H1 (cell line): ENCODE measurements at regions not wholly inside any gene's neighbourhood (a gene's known extent, or its start where the extent isn't known, plus 50 kb on each side); places are given as distances from the start of the nearest gene placed in this dataset.

Experiments
- CTCF ChIA-PET: fragments of 300-600 bp; sonication (Branson Sonifier 250); formaldehyde crosslinking; loops from one replicate; lab custom pipeline; 2021; ENCODE audit not compliant: partially characterized antibody; lab: Charles Lee
- POLR2A ChIA-PET: fragments of 300-600 bp; sonication (Branson Sonifier 250); formaldehyde crosslinking; loops from one replicate; lab custom pipeline; 2021; ENCODE audit warnings: inconsistent platforms; ENCODE audit not compliant: partially characterized antibody; lab: Charles Lee
- DNase-seq, 2 experiments: peaks; one replicate each; pipeline versions ENCODE4 v3.0.0 to v3.0.0-alpha.2; 2010 to 2022; ENCODE audit warnings: low spot score in 2 of 2, low read depth in 1 of 2, mixed read lengths in 1 of 2
- FAIRE-seq: peaks from 2 replicates; lab custom pipeline; 2011; peaks lifted over from hg19 to GRCh38; lab: Jason Lieb, UNC
- H2AFZ ChIP-seq: 2 replicates; pipeline ENCODE4 v1.8.1; 2012; ENCODE audit warnings: low read length, inconsistent platforms
- H2AK5ac ChIP-seq: 2 replicates; pipeline ENCODE4 v1.6.1; 2013; ENCODE audit warnings: low read depth, low read length
- H2BK120ac ChIP-seq: replicated peaks from 2 replicates; pipeline ENCODE3; 2013; ENCODE audit warnings: low read depth, low read length, inconsistent platforms
- H2BK12ac ChIP-seq: 2 replicates; pipeline ENCODE4 v1.6.1; 2013; ENCODE audit warnings: low read depth, low read length
- H2BK15ac ChIP-seq: 2 replicates; pipeline ENCODE4 v1.6.1; 2013; ENCODE audit warnings: low read length
- H2BK20ac ChIP-seq: 2 replicates; pipeline ENCODE4 v1.6.1; 2013; ENCODE audit warnings: low read length
- H2BK5ac ChIP-seq: 2 replicates; pipeline ENCODE4 v1.6.1; 2013; ENCODE audit warnings: low read depth, low read length
- H3K14ac ChIP-seq: 2 replicates; pipeline ENCODE4 v1.6.1; 2013; ENCODE audit warnings: inconsistent platforms; ENCODE audit not compliant: insufficient read length
- H3K18ac ChIP-seq: 2 replicates; pipeline ENCODE4 v1.6.1; 2013; ENCODE audit warnings: low read length; ENCODE audit errors: extremely low read depth
- H3K23ac ChIP-seq: 2 replicates; pipeline ENCODE4 v1.6.1; 2013; ENCODE audit warnings: inconsistent platforms; ENCODE audit not compliant: insufficient read length
- H3K23me2 ChIP-seq: 2 replicates; pipeline ENCODE4 v1.6.1; 2013; ENCODE audit warnings: low read depth, low read length
- H3K27ac ChIP-seq: 2 replicates; pipeline ENCODE4 v1.6.1; 2011; ENCODE audit warnings: low read depth, low read length, inconsistent platforms
- H3K27me3 ChIP-seq, 4 experiments: replicated peaks in 1 of 4; 1 replicate in 1 of 4; 2 replicates in 3 of 4; pipeline versions ENCODE4 v1.6.1 to v1.8.1; 2011 to 2013; ENCODE audit warnings: low read length in 3 of 4, mild to moderate bottlenecking in 3 of 4, inconsistent platforms in 2 of 4, mixed read lengths in 2 of 4, moderate library complexity in 1 of 4; ENCODE audit not compliant: control insufficient read depth in 3 of 4, insufficient read depth in 3 of 4; ENCODE audit errors: extremely low read depth in 1 of 4
- H3K36me3 ChIP-seq, 4 experiments: 2 replicates each; pipeline versions ENCODE4 v1.6.1 to v1.8.1; 2011 to 2013; ENCODE audit warnings: mild to moderate bottlenecking in 4 of 4, low read length in 3 of 4, moderate library complexity in 2 of 4, control low read depth in 1 of 4, inconsistent platforms in 1 of 4; ENCODE audit not compliant: insufficient read depth in 4 of 4, control insufficient read depth in 2 of 4
- H3K4ac ChIP-seq: replicated peaks from 2 replicates; pipeline ENCODE3; 2013; ENCODE audit warnings: low read length, low read depth, mixed read lengths, inconsistent platforms; ENCODE audit not compliant: insufficient read length
- H3K4me1 ChIP-seq, 4 experiments: replicated peaks in 1 of 4; 1 replicate in 1 of 4; 2 replicates in 3 of 4; pipeline versions ENCODE4 v1.6.1 to v1.8.1; 2011 to 2013; ENCODE audit warnings: low read length in 3 of 4, inconsistent platforms in 2 of 4, mixed read lengths in 1 of 4; ENCODE audit not compliant: insufficient read depth in 4 of 4, control insufficient read depth in 3 of 4
- H3K4me2 ChIP-seq, 2 experiments: 2 replicates each; pipeline versions ENCODE4 v1.6.1 to v1.8.1; 2011 to 2013; ENCODE audit warnings: low read depth in 2 of 2, low read length in 2 of 2, control low read depth in 1 of 2, inconsistent platforms in 1 of 2, mild to moderate bottlenecking in 1 of 2; ENCODE audit not compliant: insufficient read depth in 1 of 2
- H3K4me3 ChIP-seq, 4 experiments: fragments of 200-600, 300-600 bp in 1 of 4; sonication (generic), shearing (Covaris generic), sonication (Bioruptor Twin) in 1 of 4; 2 replicates each; pipeline versions ENCODE4 v1.5.1 to v1.8.1; 2011 to 2016; ENCODE audit warnings: low read length in 4 of 4, low read depth in 3 of 4, control low read depth in 2 of 4, inconsistent platforms in 2 of 4, mild to moderate bottlenecking in 2 of 4, mixed read lengths in 1 of 4, moderate library complexity in 1 of 4; ENCODE audit not compliant: insufficient read depth in 2 of 4; ENCODE audit errors: extremely low read depth in 1 of 4
- H3K56ac ChIP-seq: replicated peaks from 2 replicates; pipeline ENCODE3; 2013; ENCODE audit warnings: low read depth, mild to moderate bottlenecking, mixed read lengths, low read length, inconsistent platforms; ENCODE audit not compliant: insufficient read length
- H3K79me1 ChIP-seq: 2 replicates; pipeline ENCODE4 v1.6.1; 2013; ENCODE audit warnings: low read depth, low read length, control low read depth
- H3K79me2 ChIP-seq, 2 experiments: 2 replicates each; pipeline versions ENCODE4 v1.6.1 to v1.8.1; 2012 to 2013; ENCODE audit warnings: low read length in 2 of 2, mild to moderate bottlenecking in 2 of 2, inconsistent platforms in 1 of 2; ENCODE audit not compliant: insufficient read depth in 2 of 2, control insufficient read depth in 1 of 2
- H3K9ac ChIP-seq, 4 experiments: replicated peaks in 1 of 4; 1 replicate in 1 of 4; 2 replicates in 3 of 4; pipeline versions ENCODE4 v1.6.1 to v1.8.1; 2011 to 2013; ENCODE audit warnings: low read depth in 3 of 4, low read length in 3 of 4, control low read depth in 2 of 4, mild to moderate bottlenecking in 2 of 4, moderate library complexity in 2 of 4, inconsistent platforms in 1 of 4; ENCODE audit errors: extremely low read depth in 1 of 4
- H3K9me3 ChIP-seq, 2 experiments: 2 replicates each; pipeline versions ENCODE4 v1.6.1 to v1.8.1; 2012 to 2013; ENCODE audit warnings: mild to moderate bottlenecking in 2 of 2, moderate library complexity in 2 of 2, control low read depth in 1 of 2, inconsistent platforms in 1 of 2, low read depth in 1 of 2, low read length in 1 of 2, mixed read lengths in 1 of 2; ENCODE audit not compliant: insufficient read depth in 2 of 2
- H4K20me1 ChIP-seq, 2 experiments: replicated peaks in 1 of 2; 2 replicates each; pipeline versions ENCODE3 to v1.8.1; 2011 to 2013; ENCODE audit warnings: inconsistent platforms in 2 of 2, low read length in 2 of 2, mild to moderate bottlenecking in 1 of 2; ENCODE audit not compliant: insufficient read depth in 2 of 2, control insufficient read depth in 1 of 2
- H4K5ac ChIP-seq: 2 replicates; pipeline ENCODE4 v1.6.1; 2013; ENCODE audit warnings: low read length, low read depth, mixed read lengths, inconsistent platforms; ENCODE audit not compliant: insufficient read length
- H4K8ac ChIP-seq: 2 replicates; pipeline ENCODE4 v1.8.0; 2013; ENCODE audit warnings: mild to moderate bottlenecking, moderate library complexity, low read length, inconsistent platforms; ENCODE audit not compliant: insufficient read depth; ENCODE audit errors: extremely low read depth
- H4K91ac ChIP-seq: replicated peaks from 2 replicates; pipeline ENCODE3; 2013; ENCODE audit warnings: low read length, mixed read lengths, inconsistent platforms; ENCODE audit not compliant: insufficient read length
- BACH1 ChIP-seq: IDR thresholded peaks from 2 replicates; pipeline ENCODE4 v1.6.1; 2012; ENCODE audit warnings: low read length, improper control_type of control experiment
- CBX8 ChIP-seq: fragments of 300-800, 300-1000 bp; sonication (generic); IDR thresholded peaks from 2 replicates; pipeline ENCODE4 v1.7.1; 2016; ENCODE audit warnings: low read depth, low read length, borderline replicate concordance
- CTCF ChIP-seq, 3 experiments: IDR thresholded peaks; 1 replicate in 2 of 3; 2 replicates in 1 of 3; pipeline versions ENCODE4 v1.5.1 to v1.6.1; 2011; ENCODE audit warnings: low read length in 3 of 3, mild to moderate bottlenecking in 3 of 3, inconsistent platforms in 2 of 3, low read depth in 1 of 3, moderate library complexity in 1 of 3; ENCODE audit not compliant: insufficient read depth in 1 of 3; ENCODE audit errors: control extremely low read depth in 1 of 3
- HDAC6 ChIP-seq: IDR thresholded peaks from one replicate; pipeline ENCODE4 v1.7.1; 2012; ENCODE audit warnings: low read depth, mild to moderate bottlenecking, inconsistent platforms, low read length, moderate library complexity
- JUND ChIP-seq: IDR thresholded peaks from 2 replicates; pipeline ENCODE4 v1.6.1; 2011; ENCODE audit warnings: mild to moderate bottlenecking, improper control_type of control experiment, low read length
- NANOG ChIP-seq: IDR thresholded peaks from 2 replicates; pipeline ENCODE4 v1.6.1; 2011; ENCODE audit warnings: low read length, low read depth, mild to moderate bottlenecking, inconsistent platforms; ENCODE audit not compliant: insufficient read depth, poor library complexity, severe bottlenecking
- POLR2AphosphoS5 ChIP-seq: IDR thresholded peaks from 2 replicates; pipeline ENCODE4 v1.6.1; 2011; ENCODE audit warnings: low read depth, low read length
- POU5F1 ChIP-seq: IDR thresholded peaks from 2 replicates; pipeline ENCODE4 v1.6.1; 2011; ENCODE audit warnings: low read depth, mild to moderate bottlenecking, low read length, moderate library complexity
- RBBP5 ChIP-seq: IDR thresholded peaks from 2 replicates; pipeline ENCODE4 v1.7.1; 2012; ENCODE audit warnings: low read depth, mild to moderate bottlenecking, inconsistent platforms, low read length, moderate library complexity, borderline replicate concordance
- RXRA ChIP-seq: IDR thresholded peaks from 2 replicates; pipeline ENCODE4 v1.6.1; 2011; ENCODE audit warnings: low read depth, mild to moderate bottlenecking, low read length, moderate library complexity; ENCODE audit not compliant: insufficient read depth
- SIX5 ChIP-seq: IDR thresholded peaks from 2 replicates; pipeline ENCODE4 v1.6.1; 2011; ENCODE audit warnings: mild to moderate bottlenecking, low read depth, low read length
- SUZ12 ChIP-seq: fragments of 200-600 bp; sonication (generic); IDR thresholded peaks from 2 replicates; pipeline ENCODE4 v1.6.1; 2012; ENCODE audit warnings: mild to moderate bottlenecking, inconsistent platforms, low read length, moderate library complexity, mixed read lengths
- TAF1 ChIP-seq: IDR thresholded peaks from 2 replicates; pipeline ENCODE4 v1.6.1; 2011; ENCODE audit warnings: mild to moderate bottlenecking, low read depth, low read length
- WGBS, 2 experiments: shearing (Covaris generic) in 1 of 2; methylation state at CpG; one replicate each; pipeline versions ENCODE4 v1.1.6 to v1.1.7; 2013 to 2015; ENCODE audit warnings: low lambda C conversion rate in 2 of 2, mixed read lengths in 2 of 2, inconsistent platforms in 1 of 2, low coverage in 1 of 2, missing lambda C conversion rate in 1 of 2; ENCODE audit not compliant: insufficient replicate concordance in 2 of 2, insufficient coverage in 1 of 2, insufficient read length in 1 of 2; ENCODE audit errors: extremely low coverage in 1 of 2, missing lambda C conversion rate in 1 of 2; 5-methylcytosine and 5-hydroxymethylcytosine counted together

GRCh38 chr5:1649554-1649953, 125.8 kb upstream of the LPCAT1 start:
- H3K23me2 ChIP-seq = peaks cover 5% of the 10 kb centered on the region; the same call in 1 of the 2 replicates
- no peak for TF ChIP-seq NANOG
- no peak for TF ChIP-seq TAF1
- TF ChIP-seq HDAC6 = no peak
- TF ChIP-seq BACH1 = no peak
- no peak for TF ChIP-seq CTCF (IDR thresholded peaks at IDR 0.05; ENCODE audit: control extremely low read depth in 1 of 3, insufficient read depth in 1 of 3, low read depth in 1 of 3, low read length in 3 of 3)
- no peak for TF ChIP-seq CBX8
- no peak for TF ChIP-seq JUND
- TF ChIP-seq POLR2AphosphoS5 = no peak
- TF ChIP-seq RXRA = no peak
- TF ChIP-seq SUZ12 = no peak
- no peak for TF ChIP-seq POU5F1
- TF ChIP-seq RBBP5 = no peak
- TF ChIP-seq SIX5 = no peak

More at GRCh38 chr5:1649554-1649953, 125.8 kb upstream of the LPCAT1 start:
- Histone ChIP-seq H3K9me3 (no peaks in the 10 kb centered on the region), H3K9ac (no peak overlapping the region), H3K4ac (no peak overlapping the region), H2BK5ac (no peak overlapping the region), H2AK5ac (no peak overlapping the region), H3K18ac (no peak overlapping the region), H4K91ac (no peak overlapping the region), H3K27me3 (peaks cover 0 to 19% (median 17%) of the 10 kb centered on the region in 4 experiments; a peak in 6 of 7 replicates), H3K23ac (no peak overlapping the region), H2BK12ac (no peak overlapping the region), H2BK15ac (no peak overlapping the region), H4K8ac (no peak overlapping the region), H4K5ac (no peak overlapping the region), H3K4me3 (no peak overlapping the region), H3K36me3 (no peaks in the 10 kb centered on the region), H2BK20ac (no peak overlapping the region), H2AFZ (no peak overlapping the region), H4K20me1 (peaks cover 0 to 1% of the 10 kb centered on the region in 2 experiments), H3K4me1 (peaks cover 0 to 6% (median 0%) of the 10 kb centered on the region in 4 experiments; a peak in 4 of 7 replicates), H3K79me1 (no peaks in the 10 kb centered on the region), H3K4me2 (no peak overlapping the region), H3K14ac (no peak overlapping the region), H2BK120ac (no peak overlapping the region), H3K79me2 (no peaks in the 10 kb centered on the region), H3K27ac (no peak overlapping the region), H3K56ac (no peak overlapping the region)
- DNase-seq = no peak
- POLR2A ChIA-PET = no interaction called here
- CTCF ChIA-PET = interaction anchor here (0.6 to 0.7 kb wide), 3 partner anchors 95 to 1014 kb away, joined by 3 read pairs; no protein-coding TSS in a partner anchor
- no peak for FAIRE-seq
- WGBS, 2 experiments = 88% methylated on average over 4 of the region's 4 CpGs; no CpG with 5 or more reads in 1 of the 2 experiments
